ENCODE measurements at regions not wholly inside any gene's neighbourhood (a gene's known extent, or its start where the extent isn't known, plus 50 kb on each side); places are given as distances from the start of the nearest gene placed in this dataset.

- H3K4me3 Mint-ChIP-seq, result no peak overlapping the region
- ChIA-PET POLR2A (no interaction called here), CTCF (interaction anchor here (2.3 kb wide), 1 partner anchor 15 kb away, joined by 7 read pairs; no protein-coding TSS in a partner anchor)
- peaks cover 18% of the 10 kb centered on the region for H3K4me1 Mint-ChIP-seq
- H3K27ac Mint-ChIP-seq, result no peak overlapping the region
- H3K9me3 Mint-ChIP-seq, result no peaks in the 10 kb centered on the region
- ATAC-seq (no peak), DNase-seq (ENCODE audit: low spot score) (no peak)
- no peak for TF ChIP-seq MXD4 (CRISPR knock-in tag; IDR thresholded peaks at IDR 0.05; ENCODE audit: borderline replicate concordance)
- no peak for TF ChIP-seq RORB (CRISPR knock-in tag; IDR thresholded peaks at IDR 0.05)
- no peak for TF ChIP-seq MAX (CRISPR knock-in tag; IDR thresholded peaks at IDR 0.05)
- no peak for TF ChIP-seq TEAD4 (CRISPR knock-in tag; IDR thresholded peaks at IDR 0.05)
- TF ChIP-seq, protein P1, sequence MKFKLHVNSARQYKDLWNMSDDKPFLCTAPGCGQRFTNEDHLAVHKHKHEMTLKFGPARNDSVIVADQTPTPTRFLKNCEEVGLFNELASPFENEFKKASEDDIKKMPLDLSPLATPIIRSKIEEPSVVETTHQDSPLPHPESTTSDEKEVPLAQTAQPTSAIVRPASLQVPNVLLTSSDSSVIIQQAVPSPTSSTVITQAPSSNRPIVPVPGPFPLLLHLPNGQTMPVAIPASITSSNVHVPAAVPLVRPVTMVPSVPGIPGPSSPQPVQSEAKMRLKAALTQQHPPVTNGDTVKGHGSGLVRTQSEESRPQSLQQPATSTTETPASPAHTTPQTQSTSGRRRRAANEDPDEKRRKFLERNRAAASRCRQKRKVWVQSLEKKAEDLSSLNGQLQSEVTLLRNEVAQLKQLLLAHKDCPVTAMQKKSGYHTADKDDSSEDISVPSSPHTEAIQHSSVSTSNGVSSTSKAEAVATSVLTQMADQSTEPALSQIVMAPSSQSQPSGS (CRISPR knock-in tag; IDR thresholded peaks at IDR 0.05; ENCODE audit: borderline replicate concordance, low read depth), result no peak
- no peak for TF ChIP-seq JUN (CRISPR knock-in tag; IDR thresholded peaks at IDR 0.05)
- TF ChIP-seq USF2 (CRISPR knock-in tag; IDR thresholded peaks at IDR 0.05), result no peak
- no peak for TF ChIP-seq ZNF219 (CRISPR knock-in tag; IDR thresholded peaks at IDR 0.05; ENCODE audit: borderline replicate concordance)
- no peak for TF ChIP-seq SMAD3 (CRISPR knock-in tag; IDR thresholded peaks at IDR 0.05; ENCODE audit: borderline replicate concordance)
- no peak for TF ChIP-seq TEAD1 (CRISPR knock-in tag; IDR thresholded peaks at IDR 0.05)
- no peak for TF ChIP-seq NR3C1 (CRISPR knock-in tag; conservative IDR thresholded peaks at IDR 0.05; ENCODE audit: low read depth)
- no peaks in the 10 kb centered on the region for H3K36me3 Mint-ChIP-seq
- no peaks in the 10 kb centered on the region for H3K27me3 Mint-ChIP-seq (ENCODE audit: low read depth)
Observed at GRCh38 chr7:22601408-22601807, 101.4 kb upstream of the STEAP1B start.

DNA sequence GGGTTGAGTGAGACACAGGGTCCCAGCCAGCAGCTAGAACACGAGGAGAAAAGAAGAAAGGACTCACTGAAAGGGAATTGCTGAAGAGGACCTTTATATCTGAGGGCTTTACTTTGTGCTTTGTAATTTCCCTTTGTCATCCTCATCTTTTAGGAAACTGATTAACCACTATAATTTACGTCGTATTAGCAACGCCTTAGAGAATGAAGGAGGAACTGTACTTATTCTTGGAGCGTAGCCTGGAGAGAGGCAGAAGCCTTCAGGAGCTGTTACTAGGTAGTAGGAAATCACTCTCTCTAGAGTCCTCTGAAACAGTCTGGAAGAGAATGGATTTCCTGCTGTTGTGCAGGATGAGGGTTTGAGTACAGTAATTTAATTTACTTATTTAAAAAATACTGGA is 101.0 kb upstream of the STEAP1B start:
- Mint-ChIP-seq H3K27me3 (ENCODE audit: low read depth) (no peaks in the 10 kb centered on the region), H3K36me3 (no peaks in the 10 kb centered on the region), H3K9me3 (no peaks in the 10 kb centered on the region), H3K27ac (peak overlapping the region; percentile 18; the same call in 1 of the 2 replicates), H3K4me1 (peaks cover 18% of the 10 kb centered on the region), H3K4me3 (no peak overlapping the region)
- no peak for TF ChIP-seq TEAD4 (CRISPR knock-in tag; IDR thresholded peaks at IDR 0.05)
- TF ChIP-seq SMAD3 (CRISPR knock-in tag; IDR thresholded peaks at IDR 0.05; ENCODE audit: borderline replicate concordance), result no peak
- TF ChIP-seq NR3C1 (CRISPR knock-in tag; conservative IDR thresholded peaks at IDR 0.05; ENCODE audit: low read depth), result no peak
- TF ChIP-seq ZNF138 (CRISPR knock-in tag; conservative IDR thresholded peaks at IDR 0.05), result no peak
- TF ChIP-seq, protein P2, sequence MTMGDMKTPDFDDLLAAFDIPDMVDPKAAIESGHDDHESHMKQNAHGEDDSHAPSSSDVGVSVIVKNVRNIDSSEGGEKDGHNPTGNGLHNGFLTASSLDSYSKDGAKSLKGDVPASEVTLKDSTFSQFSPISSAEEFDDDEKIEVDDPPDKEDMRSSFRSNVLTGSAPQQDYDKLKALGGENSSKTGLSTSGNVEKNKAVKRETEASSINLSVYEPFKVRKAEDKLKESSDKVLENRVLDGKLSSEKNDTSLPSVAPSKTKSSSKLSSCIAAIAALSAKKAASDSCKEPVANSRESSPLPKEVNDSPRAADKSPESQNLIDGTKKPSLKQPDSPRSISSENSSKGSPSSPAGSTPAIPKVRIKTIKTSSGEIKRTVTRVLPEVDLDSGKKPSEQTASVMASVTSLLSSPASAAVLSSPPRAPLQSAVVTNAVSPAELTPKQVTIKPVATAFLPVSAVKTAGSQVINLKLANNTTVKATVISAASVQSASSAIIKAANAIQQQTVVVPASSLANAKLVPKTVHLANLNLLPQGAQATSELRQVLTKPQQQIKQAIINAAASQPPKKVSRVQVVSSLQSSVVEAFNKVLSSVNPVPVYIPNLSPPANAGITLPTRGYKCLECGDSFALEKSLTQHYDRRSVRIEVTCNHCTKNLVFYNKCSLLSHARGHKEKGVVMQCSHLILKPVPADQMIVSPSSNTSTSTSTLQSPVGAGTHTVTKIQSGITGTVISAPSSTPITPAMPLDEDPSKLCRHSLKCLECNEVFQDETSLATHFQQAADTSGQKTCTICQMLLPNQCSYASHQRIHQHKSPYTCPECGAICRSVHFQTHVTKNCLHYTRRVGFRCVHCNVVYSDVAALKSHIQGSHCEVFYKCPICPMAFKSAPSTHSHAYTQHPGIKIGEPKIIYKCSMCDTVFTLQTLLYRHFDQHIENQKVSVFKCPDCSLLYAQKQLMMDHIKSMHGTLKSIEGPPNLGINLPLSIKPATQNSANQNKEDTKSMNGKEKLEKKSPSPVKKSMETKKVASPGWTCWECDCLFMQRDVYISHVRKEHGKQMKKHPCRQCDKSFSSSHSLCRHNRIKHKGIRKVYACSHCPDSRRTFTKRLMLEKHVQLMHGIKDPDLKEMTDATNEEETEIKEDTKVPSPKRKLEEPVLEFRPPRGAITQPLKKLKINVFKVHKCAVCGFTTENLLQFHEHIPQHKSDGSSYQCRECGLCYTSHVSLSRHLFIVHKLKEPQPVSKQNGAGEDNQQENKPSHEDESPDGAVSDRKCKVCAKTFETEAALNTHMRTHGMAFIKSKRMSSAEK (CRISPR knock-in tag; IDR thresholded peaks at IDR 0.05; ENCODE audit: borderline replicate concordance), result no peak
- no peak for TF ChIP-seq JUN (CRISPR knock-in tag; IDR thresholded peaks at IDR 0.05)
- no peak for TF ChIP-seq USF2 (CRISPR knock-in tag; IDR thresholded peaks at IDR 0.05)
- TF ChIP-seq, protein P1 (CRISPR knock-in tag; IDR thresholded peaks at IDR 0.05; ENCODE audit: borderline replicate concordance, low read depth), result no peak
- no peak for TF ChIP-seq ARID4B (CRISPR knock-in tag; IDR thresholded peaks at IDR 0.05; ENCODE audit: borderline replicate concordance)
- no peak for TF ChIP-seq CREM (CRISPR knock-in tag; IDR thresholded peaks at IDR 0.05)
- DNase-seq (ENCODE audit: low spot score), result no peak
- ATAC-seq, result peak; percentile 58
- ChIA-PET POLR2A (no interaction called here), CTCF (interaction anchor here (2.3 kb wide), 1 partner anchor 15 kb away, joined by 7 read pairs; no protein-coding TSS in a partner anchor)

Data from WTC11 (cell line).